HL-60/S4 treated with retinoic acid at 250 ng/mL for 4 days and 3 days (cell line): ENCODE measurements at regions not wholly inside any gene's neighbourhood (a gene's known extent, or its start where the extent isn't known, plus 50 kb on each side); places are given as distances from the start of the nearest gene placed in this dataset.

Source experiments
- in situ Hi-C: fragments of 300-500 bp; cut with MboI; formaldehyde crosslinking; loops from 2 replicates; pipeline ENCODE4 v1.7.0; 2022; ENCODE audit warnings: low sequenced_read_pairs

DNA sequence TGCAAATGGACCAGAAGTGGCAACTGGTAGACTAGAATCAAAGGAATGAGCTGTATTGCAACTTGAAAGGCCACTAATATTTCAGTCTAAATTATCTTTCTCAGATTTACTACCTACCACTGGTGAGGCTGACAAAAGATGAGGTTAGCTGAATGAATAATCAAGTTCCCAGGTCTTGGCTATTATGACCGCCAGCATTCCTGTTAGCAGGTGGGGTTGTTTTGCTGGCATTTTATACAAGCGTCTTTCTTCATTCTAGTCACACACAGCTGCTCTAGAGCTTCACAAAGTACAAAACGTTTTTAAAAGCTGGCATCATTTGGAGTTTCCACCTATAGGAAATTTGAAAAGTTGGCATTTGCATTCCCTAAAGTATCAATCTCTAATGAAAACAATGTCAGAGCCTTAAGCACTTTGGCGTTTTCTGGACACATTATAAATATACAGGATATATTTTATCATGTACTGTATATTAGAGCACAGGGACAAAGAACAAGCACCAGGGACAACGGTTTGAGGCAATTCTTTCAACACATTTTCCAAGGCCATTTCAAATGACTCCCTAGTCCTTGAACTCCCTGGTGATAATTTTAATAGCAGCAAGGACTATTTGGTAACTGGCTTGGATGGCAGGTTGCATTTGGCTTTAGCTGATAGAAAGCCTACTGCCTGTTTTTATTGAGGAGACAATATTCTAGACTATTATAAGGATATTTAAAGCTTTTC lies 410.2 kb upstream of the CHST9 start:
- in situ Hi-C loops, result loop anchor here (25.0 kb wide), 2 partner anchors 783 to 983 kb away; no protein-coding TSS in a partner anchor

DNA sequence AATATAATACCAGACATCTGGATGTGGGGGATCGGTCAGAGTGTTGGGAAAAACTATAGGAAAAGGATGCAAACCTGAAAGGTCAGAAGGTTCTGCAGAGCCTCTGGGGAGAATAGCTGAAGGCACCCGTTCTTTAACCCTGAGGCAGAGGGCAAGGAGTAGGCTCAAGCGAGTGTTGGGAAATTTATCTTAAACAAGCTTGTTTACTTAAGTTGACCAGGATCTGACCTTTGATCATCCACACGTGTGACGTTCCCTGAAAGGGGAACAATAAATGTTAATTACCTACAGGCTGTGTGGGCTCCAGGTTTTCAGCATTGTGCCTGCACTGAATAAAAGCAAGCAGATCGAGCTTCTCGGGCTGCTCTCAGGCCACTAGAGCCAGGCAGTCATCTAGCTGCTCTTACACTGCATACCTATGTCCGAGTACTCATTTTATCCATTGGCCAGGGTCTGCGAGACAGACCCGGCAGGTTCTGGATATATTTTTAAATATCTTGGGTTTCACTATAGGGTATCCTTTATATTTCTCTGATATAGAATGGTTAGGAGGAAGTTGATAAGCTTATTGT lies 400.6 kb upstream of the CHST9 start:
- in situ Hi-C loops, result loop anchor here (25.0 kb wide), 2 partner anchors 773 to 973 kb away; no protein-coding TSS in a partner anchor

DNA sequence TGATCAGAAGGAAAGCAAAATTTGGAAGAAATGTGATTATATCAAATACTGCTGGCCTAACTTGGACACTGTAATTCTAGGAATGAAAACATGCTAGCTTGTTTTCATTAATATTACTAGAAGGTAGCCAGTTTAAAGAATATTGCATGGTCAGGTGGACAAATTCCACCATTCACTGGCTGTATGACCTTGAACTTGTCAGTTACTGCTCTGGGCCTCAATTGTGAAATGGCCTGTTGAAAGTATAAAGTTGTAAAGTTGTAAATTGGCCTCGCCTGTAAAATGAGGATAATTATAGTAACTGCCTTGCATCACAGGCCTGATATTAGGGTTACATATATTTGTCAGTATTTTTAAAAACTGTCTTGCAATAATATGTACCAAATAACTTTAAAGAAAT lies 398.4 kb upstream of the CHST9 start:
- in situ Hi-C loops, result loop anchor here (25.0 kb wide), 2 partner anchors 771 to 971 kb away; no protein-coding TSS in a partner anchor

DNA sequence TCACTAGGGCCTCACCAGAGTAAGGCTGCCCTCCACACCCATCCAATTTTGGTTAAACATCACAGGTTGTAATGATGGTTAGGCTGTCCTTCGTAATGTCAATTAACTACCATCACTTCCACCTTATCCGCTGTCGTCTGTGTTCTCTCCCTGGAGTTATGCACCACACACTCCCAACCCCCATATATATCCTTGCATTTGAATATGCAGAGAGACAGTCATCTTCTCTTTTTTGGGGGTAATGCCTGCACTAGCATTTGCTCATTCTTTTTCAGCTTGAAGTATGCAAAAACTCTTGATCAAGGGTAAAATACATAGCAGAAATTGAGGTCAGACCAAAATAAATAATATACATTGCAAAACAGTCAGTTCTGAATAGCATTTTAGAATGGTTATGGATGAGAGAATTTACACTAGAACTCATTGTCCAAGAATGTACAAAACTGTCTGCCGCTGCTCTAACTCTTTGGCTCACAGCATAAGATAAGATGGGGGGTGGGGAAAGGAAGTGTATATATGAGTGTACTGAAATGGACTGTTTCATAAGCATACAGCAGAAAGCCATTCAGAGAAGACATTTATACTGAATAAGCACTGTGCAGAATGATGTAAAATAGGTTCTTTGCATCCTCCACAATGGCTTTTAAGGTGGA lies 397.8 kb upstream of the CHST9 start:
- in situ Hi-C loops, result loop anchor here (25.0 kb wide), 2 partner anchors 771 to 971 kb away; no protein-coding TSS in a partner anchor

GRCh38 chr18:27581296-27581904 lies 396.3 kb upstream of the CHST9 start:
- in situ Hi-C loops, result loop anchor here (25.0 kb wide), 2 partner anchors 769 to 969 kb away; no protein-coding TSS in a partner anchor

DNA sequence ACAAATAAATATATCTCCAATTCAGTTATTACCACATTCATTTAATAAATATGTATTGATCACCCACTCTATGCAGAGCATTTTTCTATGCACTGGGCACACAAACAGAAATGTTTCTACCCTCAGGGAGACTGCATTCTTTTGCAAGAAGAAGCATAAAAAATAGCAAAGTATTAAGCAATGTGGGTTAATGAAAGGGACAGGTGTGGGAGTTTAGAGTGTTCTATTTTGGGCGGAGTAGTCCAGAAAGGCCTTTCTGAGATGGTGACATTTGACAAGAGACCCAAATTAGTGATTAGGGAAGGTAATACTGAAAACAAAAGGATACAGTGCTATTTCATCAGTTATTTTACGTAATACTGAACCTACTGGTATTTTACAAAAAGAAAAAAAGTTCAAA lies 394.3 kb upstream of the CHST9 start:
- in situ Hi-C loops, result loop anchor here (25.0 kb wide), 2 partner anchors 767 to 967 kb away; no protein-coding TSS in a partner anchor

- in situ Hi-C loops, result loop anchor here (25.0 kb wide), 2 partner anchors 765 to 965 kb away; no protein-coding TSS in a partner anchor
Observed at GRCh38 chr18:27577752-27578151, 392.6 kb upstream of the CHST9 start.

DNA sequence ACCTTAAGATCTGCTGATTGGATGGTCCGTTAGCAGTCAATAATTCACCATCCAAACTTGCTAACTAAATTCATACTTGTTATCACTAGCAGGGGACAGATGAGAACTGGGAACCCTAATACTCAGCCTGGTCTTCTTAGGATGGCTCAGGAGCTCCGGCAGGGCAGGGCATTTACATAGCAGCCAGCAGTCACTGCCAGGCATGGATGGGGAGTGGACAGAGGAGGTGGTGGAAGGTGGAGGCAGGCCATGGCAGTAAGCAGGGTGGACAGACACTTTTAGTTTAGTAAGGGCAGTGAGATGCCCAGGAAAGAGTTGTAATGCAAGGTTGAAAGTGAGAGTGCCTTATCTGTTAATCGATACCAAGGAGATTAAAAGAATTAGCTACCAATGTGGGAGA lies 392.2 kb upstream of the CHST9 start:
- in situ Hi-C loops, result loop anchor here (25.0 kb wide), 2 partner anchors 765 to 965 kb away; no protein-coding TSS in a partner anchor

DNA sequence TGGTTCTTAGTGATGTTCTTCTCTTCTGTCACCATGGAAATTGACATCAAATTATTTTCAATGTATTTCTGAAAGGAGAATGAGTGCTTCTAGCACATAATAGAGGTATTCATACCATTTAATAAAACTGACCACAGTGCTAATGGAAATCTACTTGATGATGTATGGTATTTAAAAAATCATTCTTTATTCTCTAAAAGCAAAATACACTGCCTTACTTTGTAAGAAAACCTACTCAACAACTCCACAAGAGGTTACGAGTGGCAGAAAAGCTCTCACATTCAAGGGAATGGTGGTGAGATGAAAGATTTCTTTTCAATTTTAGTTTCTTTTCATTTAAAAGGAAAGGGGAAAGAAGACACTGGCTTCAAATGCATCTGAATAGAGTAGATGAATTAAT lies 382.3 kb upstream of the CHST9 start:
- in situ Hi-C loops, result no loop called here

GRCh38 chr18:27564066-27564465 lies 379.0 kb upstream of the CHST9 start:
- in situ Hi-C loops, result no loop called here

GRCh38 chr18:27558388-27559155 lies 373.5 kb upstream of the CHST9 start:
- in situ Hi-C loops, result no loop called here

DNA sequence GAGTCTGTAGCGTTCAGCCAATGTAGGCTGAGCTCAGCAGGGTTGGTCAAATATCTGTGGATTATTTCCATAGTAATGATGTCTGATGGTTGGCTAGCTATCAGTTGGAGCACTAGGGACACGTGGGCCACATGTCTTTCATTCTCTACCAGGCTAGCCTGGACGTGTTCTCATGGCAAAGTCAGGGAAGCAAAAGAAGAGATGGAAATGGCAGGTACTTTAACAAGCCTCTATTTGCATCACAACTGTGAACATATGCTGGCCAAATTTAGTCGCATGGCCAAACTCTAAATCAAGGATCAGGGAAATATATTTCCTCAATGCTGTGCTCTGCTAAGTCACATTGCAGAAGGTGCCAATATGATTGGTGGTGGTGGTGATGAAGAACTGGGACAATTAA lies 371.6 kb upstream of the CHST9 start:
- in situ Hi-C loops, result no loop called here

DNA sequence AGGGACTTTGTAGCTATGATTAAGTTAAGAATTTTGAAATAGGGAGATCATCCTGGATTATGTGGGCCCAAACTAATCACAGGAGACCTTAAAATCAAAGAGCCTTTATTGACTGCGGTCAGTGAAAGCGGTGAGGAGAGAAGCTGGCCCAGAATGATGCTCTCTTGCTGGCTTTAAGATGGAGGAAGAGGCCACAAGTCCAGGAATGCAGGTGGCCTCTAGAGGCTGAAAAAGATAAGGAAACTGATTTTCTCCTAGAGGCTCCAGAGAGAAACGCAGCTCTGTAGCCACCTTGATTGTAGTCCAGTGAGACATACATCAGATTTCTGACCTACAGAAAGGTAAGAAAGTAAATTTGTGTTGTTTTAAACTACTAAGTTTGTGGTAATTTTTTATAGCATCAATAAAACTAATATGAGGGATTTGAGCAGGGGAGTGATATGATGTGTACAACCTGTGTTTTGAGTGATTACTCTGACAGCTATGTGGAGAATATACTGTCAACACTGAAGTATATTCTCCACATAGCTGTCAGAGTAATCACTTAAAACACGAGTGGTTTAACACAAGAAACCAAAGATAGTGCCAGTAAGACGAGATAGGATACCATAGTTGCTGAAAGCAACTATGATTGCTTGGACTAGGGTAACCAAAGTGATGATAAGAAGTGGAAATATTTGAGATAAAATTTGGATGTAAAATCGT lies 364.4 kb upstream of the CHST9 start:
- in situ Hi-C loops, result no loop called here

GRCh38 chr18:27546991-27547390 lies 361.9 kb upstream of the CHST9 start:
- in situ Hi-C loops, result no loop called here

DNA sequence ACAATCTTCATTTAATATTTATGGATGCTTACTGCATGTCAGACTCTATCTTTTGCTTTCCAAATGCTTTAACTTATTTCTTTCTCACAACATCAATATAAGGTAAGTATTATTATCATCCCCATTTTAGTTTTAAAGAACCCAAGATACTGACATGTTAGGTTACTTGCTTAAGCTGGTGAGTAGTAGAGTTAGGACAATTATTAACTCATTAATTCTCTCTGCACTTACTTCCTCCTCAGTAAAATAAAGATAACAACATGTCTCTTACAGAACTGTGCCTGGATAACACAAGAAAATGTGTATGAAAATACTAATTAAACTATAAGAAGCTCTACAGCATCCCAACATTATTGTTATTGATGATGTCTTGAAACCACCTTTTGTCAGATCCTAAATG lies 359.1 kb upstream of the CHST9 start:
- in situ Hi-C loops, result no loop called here

DNA sequence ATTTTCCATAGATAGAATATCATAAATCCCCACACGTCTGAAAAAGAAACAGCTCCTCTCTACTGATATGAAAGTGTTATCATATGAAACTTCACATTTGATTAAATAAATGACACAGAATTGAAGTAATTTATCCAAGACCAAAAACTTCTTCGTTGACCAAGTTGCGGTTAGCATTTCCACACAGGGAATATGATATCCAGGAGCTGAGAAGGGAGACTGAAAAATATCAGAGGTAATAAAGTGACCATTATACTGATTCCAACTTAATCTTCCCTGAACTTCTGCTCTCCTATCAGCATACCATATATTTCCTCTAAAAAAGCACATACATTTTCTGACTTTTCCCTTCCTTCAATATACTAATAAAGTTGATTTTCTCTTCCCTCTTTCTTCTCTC lies 356.2 kb upstream of the CHST9 start:
- in situ Hi-C loops, result no loop called here

GRCh38 chr18:27540111-27540510 lies 355.0 kb upstream of the CHST9 start:
- in situ Hi-C loops, result no loop called here

- in situ Hi-C loops, result no loop called here
Observed at GRCh38 chr18:27528925-27529521, 343.9 kb upstream of the CHST9 start.

- in situ Hi-C loops, result no loop called here
Observed at GRCh38 chr18:27527856-27528255, 342.7 kb upstream of the CHST9 start.
